Endothelial cell of umbilical vein (primary cell): ENCODE measurements at regions not wholly inside any gene's neighbourhood (a gene's known extent, or its start where the extent isn't known, plus 50 kb on each side); places are given as distances from the start of the nearest gene placed in this dataset.

Experiments
- BruUV-seq: library from RNA; stranded (reverse); fragments of 400-500 nt; replicated peaks from 2 replicates; lab custom pipeline; 2021; lab: Mats Ljungman, UMichigan
- CTCF ChIA-PET: fragments of 300-600, 350-600 bp; sonication (Branson Sonifier 250); formaldehyde crosslinking; loops from one replicate; lab custom pipeline; 2021; ENCODE audit warnings: antibody characterized with exemption, inconsistent platforms; lab: Charles Lee
- POLR2A ChIA-PET: fragments of 300-600, 350-600 bp; sonication (Branson Sonifier 250); formaldehyde crosslinking; loops from one replicate; lab custom pipeline; 2021; ENCODE audit warnings: antibody characterized with exemption, inconsistent platforms; lab: Charles Lee
- DNase-seq: peaks from one replicate; pipeline ENCODE4 v3.0.0-alpha.2; 2011; ENCODE audit warnings: low read depth, low spot score
- FAIRE-seq: peaks from 2 replicates; lab custom pipeline; 2011; peaks lifted over from hg19 to GRCh38; lab: Jason Lieb, UNC
- H2AFZ ChIP-seq: 2 replicates; pipeline ENCODE4 v1.6.0; 2012; ENCODE audit warnings: low read depth, low read length, control low read depth, inconsistent platforms
- H3K27ac ChIP-seq: 2 replicates; pipeline ENCODE4 v1.5.1; 2011; ENCODE audit warnings: low read depth, mild to moderate bottlenecking, control low read depth, low read length, moderate library complexity; ENCODE audit not compliant: insufficient read depth
- H3K27me3 ChIP-seq, 2 experiments: 2 replicates each; pipeline versions ENCODE4 v1.6.0 to v1.6.1; 2011; ENCODE audit warnings: low read length in 2 of 2, mixed read lengths in 1 of 2; ENCODE audit not compliant: control insufficient read depth in 2 of 2, insufficient read depth in 2 of 2
- H3K36me3 ChIP-seq, 2 experiments: 2 replicates in 1 of 2; 3 replicates in 1 of 2; pipeline ENCODE4 v1.5.1; 2011; ENCODE audit warnings: low read length in 2 of 2, mild to moderate bottlenecking in 1 of 2, moderate library complexity in 1 of 2; ENCODE audit not compliant: control insufficient read depth in 2 of 2, insufficient read depth in 2 of 2; ENCODE audit errors: extremely low read depth in 1 of 2
- H3K4me1 ChIP-seq: 3 replicates; pipeline ENCODE4 v1.5.1; 2011; ENCODE audit warnings: mild to moderate bottlenecking, low read length; ENCODE audit not compliant: control insufficient read depth, insufficient read depth; ENCODE audit errors: extremely low read depth
- H3K4me2 ChIP-seq: 2 replicates; pipeline ENCODE4 v1.6.1; 2011; ENCODE audit warnings: low read length, control low read depth, mixed read lengths; ENCODE audit not compliant: insufficient read depth
- H3K4me3 ChIP-seq, 3 experiments: fragments of 200-600 bp in 1 of 3; sonication (generic), shearing (Covaris generic) in 1 of 3; replicated peaks in 1 of 3; 2 replicates each; pipeline ENCODE4 v1.5.1; 2011 to 2016; ENCODE audit warnings: control low read depth in 3 of 3, low read length in 3 of 3, mild to moderate bottlenecking in 2 of 3, inconsistent platforms in 1 of 3, low read depth in 1 of 3, moderate library complexity in 1 of 3; ENCODE audit not compliant: insufficient read depth in 1 of 3
- H3K79me2 ChIP-seq: 2 replicates; pipeline ENCODE4 v1.6.0; 2012; ENCODE audit warnings: low read length, inconsistent platforms; ENCODE audit not compliant: control insufficient read depth, insufficient read depth
- H3K9ac ChIP-seq: replicated peaks from 2 replicates; pipeline ENCODE3; 2011; ENCODE audit warnings: low read length, control low read depth; ENCODE audit not compliant: insufficient read depth; ENCODE audit errors: extremely low read depth
- H3K9me1 ChIP-seq: replicated peaks from 3 replicates; pipeline ENCODE4 v1.6.0; 2011; ENCODE audit warnings: mild to moderate bottlenecking, low read length; ENCODE audit not compliant: control insufficient read depth, insufficient read depth; ENCODE audit errors: extremely low read depth
- H3K9me3 ChIP-seq: replicated peaks from 2 replicates; pipeline ENCODE4 v1.5.1; 2012; ENCODE audit warnings: low read length, inconsistent platforms; ENCODE audit not compliant: control insufficient read depth, insufficient read depth
- H4K20me1 ChIP-seq: replicated peaks from 2 replicates; pipeline ENCODE3; 2011; ENCODE audit warnings: mild to moderate bottlenecking, low read length; ENCODE audit not compliant: control insufficient read depth, insufficient read depth; ENCODE audit errors: extremely low read depth
- CTCF ChIP-seq, 2 donors: IDR thresholded peaks; 1 replicate in 1 of 2; 2 replicates in 1 of 2; pipeline ENCODE4 v1.5.1; 2011; ENCODE audit warnings: low read length in 2 of 2, mild to moderate bottlenecking in 2 of 2, moderate library complexity in 2 of 2, control low read depth in 1 of 2, inconsistent platforms in 1 of 2, low read depth in 1 of 2; ENCODE audit not compliant: insufficient read depth in 1 of 2; ENCODE audit errors: extremely low read depth in 1 of 2
- EZH2 ChIP-seq: IDR thresholded peaks from 2 replicates; pipeline ENCODE4 v1.6.1; 2012; ENCODE audit warnings: borderline replicate concordance, low read depth, mild to moderate bottlenecking, moderate library complexity, low read length, inconsistent platforms; ENCODE audit not compliant: severe bottlenecking
- FOS ChIP-seq: IDR thresholded peaks from 2 replicates; pipeline ENCODE4 v1.6.1; 2011; ENCODE audit warnings: mild to moderate bottlenecking, low read length, moderate library complexity, borderline replicate concordance; ENCODE audit not compliant: insufficient read depth
- GATA2 ChIP-seq: IDR thresholded peaks from 2 replicates; pipeline ENCODE4 v1.7.0; 2011; ENCODE audit warnings: low read depth, mild to moderate bottlenecking, moderate library complexity, mixed read lengths, low read length; ENCODE audit not compliant: insufficient read length, insufficient read depth
- JUN ChIP-seq: IDR thresholded peaks from 2 replicates; pipeline ENCODE4 v1.6.1; 2011; ENCODE audit warnings: borderline replicate concordance, low read depth; ENCODE audit not compliant: insufficient read length, insufficient read depth
- MAX ChIP-seq: IDR thresholded peaks from 2 replicates; pipeline ENCODE4 v1.6.1; 2011; ENCODE audit not compliant: insufficient read depth, insufficient read length
- MYC ChIP-seq: IDR thresholded peaks from one replicate; pipeline ENCODE4 v1.6.1; 2011; ENCODE audit warnings: mild to moderate bottlenecking, low read depth, low read length
- POLR2A ChIP-seq: IDR thresholded peaks from 2 replicates; pipeline ENCODE4 v1.6.1; 2012; ENCODE audit warnings: low read depth, mild to moderate bottlenecking, control low read depth, low read length
- POLR2AphosphoS5 ChIP-seq: IDR thresholded peaks from 2 replicates; pipeline ENCODE4 v1.6.1; 2012; ENCODE audit warnings: low read depth, mild to moderate bottlenecking, control low read depth, low read length, moderate library complexity; ENCODE audit not compliant: insufficient read depth
- dilution Hi-C: fragments of 300-500 bp; cut with MboI; formaldehyde crosslinking; loops from one replicate; pipeline ENCODE4 v1.15.0; 2019; ENCODE audit warnings: low sequenced_read_pairs; ENCODE audit not compliant: extremely low pct_ligation_motif_present
- intact Hi-C: fragments of 100-400 bp; cut with micrococcal nuclease; formaldehyde crosslinking; loops from one replicate; pipeline ENCODE4 v1.10.0; 2022

- no peak overlapping the region for H3K9ac ChIP-seq
- ChIA-PET POLR2A (no interaction called here), CTCF (interaction anchor here (1.0 kb wide), 1 partner anchor 81 kb away, joined by 3 read pairs; no protein-coding TSS in a partner anchor)
- DNase-seq (no peak), FAIRE-seq (no peak)
- no peaks in the 10 kb centered on the region for H3K9me3 ChIP-seq
- no peaks in the 10 kb centered on the region for H3K9me1 ChIP-seq
- no peaks in the 10 kb centered on the region for H3K27me3 ChIP-seq
- no peaks in the 10 kb centered on the region for H3K36me3 ChIP-seq
- H2AFZ ChIP-seq, result no peak overlapping the region
- H3K79me2 ChIP-seq, result no peaks in the 10 kb centered on the region
- dilution Hi-C loops (no loop called here), intact Hi-C loops (no loop called here)
- H4K20me1 ChIP-seq, result no peaks in the 10 kb centered on the region
- no peaks in the 10 kb centered on the region for H3K4me1 ChIP-seq
- TF ChIP-seq CTCF (IDR thresholded peaks at IDR 0.05; ENCODE audit: extremely low read depth in 1 of 2, insufficient read depth in 1 of 2, low read depth in 1 of 2, low read length in 2 of 2) (no peak), POLR2A (no peak), MYC (no peak), FOS (no peak), GATA2 (no peak), POLR2AphosphoS5 (no peak), MAX (no peak), EZH2 (no peak), JUN (no peak)
- H3K4me2 ChIP-seq, result no peak overlapping the region
- no peak overlapping the region for H3K27ac ChIP-seq
- H3K4me3 ChIP-seq, result no peak overlapping the region
- no TSS peak for BruUV-seq
Measured at GRCh38 chr9:7315116-7315515, 484.5 kb downstream of the DMAC1 start.
